Mucosa of descending colon (tissue), 3 donors: ENCODE measurements at regions not wholly inside any gene's neighbourhood (a gene's known extent, or its start where the extent isn't known, plus 50 kb on each side); places are given as distances from the start of the nearest gene placed in this dataset.

ENCODE experiments used
- ATAC-seq: fragments of 200-7000 bp; cut with Tn5 transposase; one replicate; pipeline ENCODE4 v1.9.1; 2020; ENCODE audit warnings: mild to moderate bottlenecking, moderate library complexity
- DNase-seq, 3 donors: peaks; one replicate each; pipeline ENCODE4 v3.0.0-alpha.2; 2020
- H3K36me3 ChIP-seq: fragments of 200-600 bp; one replicate; pipeline ENCODE4 v1.8.0; 2021; ENCODE audit warnings: low read depth, mild to moderate bottlenecking
- H3K4me1 ChIP-seq: fragments of 200-600 bp; one replicate; pipeline ENCODE4 v1.8.0; 2021; ENCODE audit warnings: low read depth, mild to moderate bottlenecking
- H3K4me3 ChIP-seq: fragments of 200-600 bp; one replicate; pipeline ENCODE4 v1.8.0; 2021; ENCODE audit warnings: mild to moderate bottlenecking
- H3K9me3 ChIP-seq: fragments of 200-600 bp; one replicate; pipeline ENCODE4 v1.8.0; 2021; ENCODE audit warnings: mild to moderate bottlenecking
- intact Hi-C, 2 donors: fragments of 100-400 bp; cut with DNase I in 1 of 2; cut with micrococcal nuclease in 1 of 2; formaldehyde crosslinking; loops; one replicate each; pipeline versions ENCODE4 v1.11.0 to v1.11.1; 2022; cut with DNase I, micrococcal nuclease
- TF ChIP-seq, protein P1 (sequence below): fragments of 200-600 bp; IDR thresholded peaks from one replicate; pipeline ENCODE4 v1.8.0; 2022; ENCODE audit warnings: antibody characterized with exemption, mild to moderate bottlenecking
- donor health status: DM: no; HTN: no; CAD: no; lungs with moderate emphysema.
- donor health status: DM: no; HTN: no; CAD: no.
- donor health status: DM: no; HTN: yes; CAD: no.

DNA sequence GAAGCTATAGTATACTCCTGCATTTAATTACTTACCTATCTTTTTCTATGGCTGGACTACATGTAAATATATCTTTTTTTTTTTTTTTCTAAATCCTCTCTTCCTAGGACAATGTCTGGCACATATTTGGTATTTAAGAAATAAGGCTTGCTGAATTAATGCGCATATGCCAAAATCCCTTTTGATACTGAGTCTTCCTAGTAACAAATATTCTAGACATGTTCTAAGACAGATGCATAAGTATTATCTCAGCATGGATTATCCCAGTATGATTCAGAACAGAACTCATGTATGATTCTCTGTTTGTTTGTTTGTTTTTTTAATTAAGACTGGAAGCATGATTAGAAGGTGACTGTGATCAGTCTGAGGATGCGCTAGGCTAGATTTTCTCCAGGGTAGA is 249.8 kb upstream of the ZNF717 start:
- ATAC-seq = no peak
- H3K4me3 ChIP-seq = no peak overlapping the region
- no peaks in the 10 kb centered on the region for H3K4me1 ChIP-seq
- TF ChIP-seq, protein P1, sequence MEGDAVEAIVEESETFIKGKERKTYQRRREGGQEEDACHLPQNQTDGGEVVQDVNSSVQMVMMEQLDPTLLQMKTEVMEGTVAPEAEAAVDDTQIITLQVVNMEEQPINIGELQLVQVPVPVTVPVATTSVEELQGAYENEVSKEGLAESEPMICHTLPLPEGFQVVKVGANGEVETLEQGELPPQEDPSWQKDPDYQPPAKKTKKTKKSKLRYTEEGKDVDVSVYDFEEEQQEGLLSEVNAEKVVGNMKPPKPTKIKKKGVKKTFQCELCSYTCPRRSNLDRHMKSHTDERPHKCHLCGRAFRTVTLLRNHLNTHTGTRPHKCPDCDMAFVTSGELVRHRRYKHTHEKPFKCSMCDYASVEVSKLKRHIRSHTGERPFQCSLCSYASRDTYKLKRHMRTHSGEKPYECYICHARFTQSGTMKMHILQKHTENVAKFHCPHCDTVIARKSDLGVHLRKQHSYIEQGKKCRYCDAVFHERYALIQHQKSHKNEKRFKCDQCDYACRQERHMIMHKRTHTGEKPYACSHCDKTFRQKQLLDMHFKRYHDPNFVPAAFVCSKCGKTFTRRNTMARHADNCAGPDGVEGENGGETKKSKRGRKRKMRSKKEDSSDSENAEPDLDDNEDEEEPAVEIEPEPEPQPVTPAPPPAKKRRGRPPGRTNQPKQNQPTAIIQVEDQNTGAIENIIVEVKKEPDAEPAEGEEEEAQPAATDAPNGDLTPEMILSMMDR = no peak
- no peak for DNase-seq
- peaks cover 16% of the 10 kb centered on the region for H3K9me3 ChIP-seq
- intact Hi-C loops = no loop called here
- no peaks in the 10 kb centered on the region for H3K36me3 ChIP-seq

DNA sequence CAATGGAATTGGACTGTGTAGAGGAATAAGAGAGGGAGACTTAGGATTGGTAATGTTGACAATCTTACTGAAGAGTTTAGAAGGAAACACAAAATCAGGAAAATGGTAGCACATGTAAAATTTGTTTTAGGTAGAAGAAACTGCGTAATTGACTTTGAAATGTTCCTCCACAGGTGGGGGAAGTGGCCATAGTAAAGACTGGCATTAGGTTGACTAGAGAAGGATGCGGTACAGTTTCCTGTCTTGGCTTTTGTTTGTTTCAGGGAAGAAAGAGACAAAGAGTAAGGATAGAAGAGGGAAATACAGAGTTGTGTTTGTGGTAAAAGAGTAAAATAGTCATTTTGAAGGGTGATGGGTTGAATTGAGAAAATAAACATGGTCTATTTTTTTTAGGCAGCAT is 253.6 kb upstream of the ZNF717 start:
- H3K4me3 ChIP-seq = no peak overlapping the region
- DNase-seq = no peak
- intact Hi-C loops = no loop called here
- peaks cover 11% of the 10 kb centered on the region for H3K9me3 ChIP-seq
- ATAC-seq = no peak
- no peaks in the 10 kb centered on the region for H3K36me3 ChIP-seq
- no peaks in the 10 kb centered on the region for H3K4me1 ChIP-seq
- TF ChIP-seq, protein P1 = no peak

DNA sequence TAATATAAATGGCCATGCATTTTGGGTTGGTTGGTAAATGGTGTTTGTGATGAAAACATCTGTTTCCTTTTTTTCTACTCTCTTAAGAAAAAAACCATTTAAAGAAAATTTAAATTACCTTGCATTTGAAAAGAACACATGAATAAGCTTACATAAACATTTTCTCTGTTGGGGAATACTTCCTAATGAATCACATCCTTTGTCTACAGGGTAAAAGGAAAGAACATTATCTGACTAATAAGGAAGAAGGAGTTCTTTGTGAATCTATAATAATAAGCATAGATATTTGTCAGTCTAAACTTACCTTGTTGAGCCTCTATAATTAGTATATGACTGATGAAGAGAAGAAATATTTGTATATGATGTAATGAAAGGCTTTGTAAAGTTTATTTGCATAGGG is 254.1 kb upstream of the ZNF717 start:
- no peak for DNase-seq
- Histone ChIP-seq H3K4me3 (no peak overlapping the region), H3K4me1 (no peaks in the 10 kb centered on the region), H3K36me3 (no peaks in the 10 kb centered on the region), H3K9me3 (peaks cover 11% of the 10 kb centered on the region)
- intact Hi-C loops = no loop called here
- TF ChIP-seq, protein P1 = no peak
- no peak for ATAC-seq

DNA sequence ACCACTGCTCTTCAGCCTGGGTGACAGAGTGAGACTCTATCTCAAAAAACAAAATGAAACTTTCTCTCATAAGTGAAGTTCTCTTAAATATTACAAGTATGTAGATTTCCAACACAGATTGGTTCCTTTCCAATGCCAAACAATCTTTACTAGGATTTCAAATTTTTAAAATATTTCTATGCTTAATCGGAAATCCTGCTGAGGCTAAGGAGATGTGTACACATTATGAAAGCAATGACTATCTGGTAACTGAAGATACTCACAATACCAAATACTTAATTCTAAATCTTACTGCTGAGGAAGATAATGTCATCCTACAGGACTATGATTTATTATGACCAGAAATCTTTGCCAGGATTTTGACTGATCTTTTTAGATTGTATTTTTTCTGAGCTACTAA is 255.6 kb upstream of the ZNF717 start:
- no peaks in the 10 kb centered on the region for H3K4me1 ChIP-seq
- peaks cover 9% of the 10 kb centered on the region for H3K9me3 ChIP-seq
- H3K36me3 ChIP-seq = no peaks in the 10 kb centered on the region
- ATAC-seq = no peak
- intact Hi-C loops = no loop called here
- H3K4me3 ChIP-seq = no peak overlapping the region
- TF ChIP-seq, protein P1 = no peak
- DNase-seq = no peak

DNA sequence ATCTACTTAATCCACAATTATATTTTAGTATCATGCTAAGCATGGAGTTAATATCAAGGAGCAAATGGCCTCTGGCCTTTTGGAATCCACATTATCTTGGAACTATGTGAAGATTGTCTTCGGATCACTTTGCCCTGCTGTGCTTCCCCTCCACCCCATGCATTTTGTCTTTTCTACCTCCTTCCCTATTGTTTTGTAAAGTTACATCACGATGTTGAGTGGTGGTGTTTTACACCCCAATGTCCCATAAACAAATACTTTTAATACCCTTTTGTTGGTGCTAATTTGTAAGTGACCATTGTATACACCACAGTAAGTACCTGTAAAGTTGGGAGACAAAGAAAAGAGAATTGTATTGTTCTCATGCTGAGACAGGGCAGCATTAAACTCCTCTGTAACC is 258.4 kb upstream of the ZNF717 start:
- no peaks in the 10 kb centered on the region for H3K36me3 ChIP-seq
- H3K4me3 ChIP-seq = no peak overlapping the region
- no peaks in the 10 kb centered on the region for H3K9me3 ChIP-seq
- no peak for ATAC-seq
- DNase-seq = no peak
- intact Hi-C loops = no loop called here
- TF ChIP-seq, protein P1 = no peak
- H3K4me1 ChIP-seq = no peaks in the 10 kb centered on the region
